ENCODE measurements at regions not wholly inside any gene's neighbourhood (a gene's known extent, or its start where the extent isn't known, plus 50 kb on each side); places are given as distances from the start of the nearest gene placed in this dataset.

DNA sequence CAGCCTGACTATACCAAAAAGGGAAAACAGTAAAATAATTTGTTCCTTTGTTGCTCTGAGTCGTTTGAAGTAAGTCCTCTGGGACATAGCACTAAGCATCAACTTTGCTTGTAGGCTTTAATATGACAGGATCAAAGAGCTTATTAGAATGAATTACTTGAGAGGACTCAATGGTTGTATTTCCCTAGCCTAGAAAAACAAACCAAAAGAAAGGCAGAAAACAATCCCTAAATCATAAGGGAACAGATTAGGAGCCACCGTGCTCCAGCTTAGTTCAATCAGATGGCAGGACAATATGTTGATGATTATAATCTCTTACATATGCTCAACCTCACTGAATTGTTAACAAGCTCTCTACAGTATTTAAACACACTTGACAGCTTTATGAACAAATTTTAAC, 988.4 kb downstream of the FLRT2 start:
- TF ChIP-seq CTCF (IDR thresholded peaks at IDR 0.05; ENCODE audit: low read depth, low read length) (no peak), POLR2A (IDR thresholded peaks at IDR 0.05; ENCODE audit: extremely low read depth, insufficient read length) (no peak), MAX (IDR thresholded peaks at IDR 0.05; ENCODE audit: low read depth, low read length) (no peak), MYC (IDR thresholded peaks at IDR 0.05; ENCODE audit: low read depth, low read length) (no peak)

Measured in NB4 (cell line).